Liver (tissue), 8 donors: ENCODE measurements at regions not wholly inside any gene's neighbourhood (a gene's known extent, or its start where the extent isn't known, plus 50 kb on each side); places are given as distances from the start of the nearest gene placed in this dataset.

Source experiments
- DNase-seq: peaks from one replicate; pipeline ENCODE4 v3.0.0-alpha.2; 2017; ENCODE audit warnings: low spot score
- H3K27ac ChIP-seq, 2 donors: one replicate each; pipeline ENCODE4 v1.7.0; 2013; ENCODE audit warnings: inconsistent platforms in 2 of 2, low read length in 2 of 2, control low read depth in 1 of 2, low read depth in 1 of 2, mild to moderate bottlenecking in 1 of 2
- H3K27me3 ChIP-seq, 4 donors: one replicate each; pipeline versions ENCODE4 v1.6.1 to v1.7.0; 2013; ENCODE audit warnings: low read length in 3 of 4, inconsistent platforms in 1 of 4, mild to moderate bottlenecking in 1 of 4, moderate library complexity in 1 of 4; ENCODE audit not compliant: control insufficient read depth in 4 of 4, insufficient read depth in 4 of 4
- H3K36me3 ChIP-seq, 4 donors: one replicate each; pipeline versions ENCODE4 v1.6.1 to v1.7.0; 2013; ENCODE audit warnings: low read length in 3 of 4, mild to moderate bottlenecking in 3 of 4, low read depth in 1 of 4, moderate library complexity in 1 of 4; ENCODE audit not compliant: control insufficient read depth in 4 of 4, insufficient read depth in 3 of 4
- H3K4me1 ChIP-seq, 4 donors: one replicate each; pipeline versions ENCODE4 v1.6.1 to v1.7.0; 2013; ENCODE audit warnings: low read length in 3 of 4, mild to moderate bottlenecking in 3 of 4, moderate library complexity in 1 of 4; ENCODE audit not compliant: control insufficient read depth in 4 of 4, insufficient read depth in 4 of 4
- H3K4me3 ChIP-seq, 3 donors: one replicate each; pipeline versions ENCODE4 v1.6.1 to v1.7.0; 2013; ENCODE audit warnings: low read length in 3 of 3, control low read depth in 1 of 3, low read depth in 1 of 3, mild to moderate bottlenecking in 1 of 3
- H3K9ac ChIP-seq, 2 donors: one replicate each; pipeline ENCODE4 v1.7.0; 2013; ENCODE audit warnings: low read length in 2 of 2, mild to moderate bottlenecking in 2 of 2, moderate library complexity in 2 of 2, control low read depth in 1 of 2, low read depth in 1 of 2
- H3K9me3 ChIP-seq, 4 donors: one replicate each; pipeline versions ENCODE4 v1.6.1 to v1.7.0; 2013; ENCODE audit warnings: low read length in 3 of 4; ENCODE audit not compliant: control insufficient read depth in 4 of 4
- EGR1 ChIP-seq, 2 donors: IDR thresholded peaks; 2 replicates each; pipeline ENCODE4 v1.6.1; 2016 to 2018; ENCODE audit warnings: antibody characterized with exemption in 2 of 2, low read depth in 2 of 2
- FOXA1 ChIP-seq: IDR thresholded peaks from 2 replicates; pipeline ENCODE4 v1.6.1; 2016; ENCODE audit warnings: antibody characterized with exemption
- FOXA2 ChIP-seq: IDR thresholded peaks from 2 replicates; pipeline ENCODE4 v1.6.1; 2016; ENCODE audit warnings: antibody characterized with exemption
- GABPA ChIP-seq, 2 donors: IDR thresholded peaks in 1 of 2; conservative IDR thresholded peaks in 1 of 2; 2 replicates each; pipeline ENCODE4 v1.6.1; 2016; ENCODE audit warnings: antibody characterized with exemption in 2 of 2, mild to moderate bottlenecking in 1 of 2, moderate library complexity in 1 of 2
- HNF4A ChIP-seq, 2 donors: conservative IDR thresholded peaks; 2 replicates each; pipeline ENCODE4 v1.6.1; 2016; ENCODE audit warnings: antibody characterized with exemption in 2 of 2, mild to moderate bottlenecking in 2 of 2
- HNF4G ChIP-seq: IDR thresholded peaks from 2 replicates; pipeline ENCODE4 v1.6.1; 2016; ENCODE audit warnings: antibody characterized with exemption
- JUND ChIP-seq, 2 donors: IDR thresholded peaks; 2 replicates each; pipeline ENCODE4 v1.6.1; 2016; ENCODE audit warnings: antibody characterized with exemption in 2 of 2
- NR2F2 ChIP-seq: IDR thresholded peaks from 2 replicates; pipeline ENCODE4 v1.6.1; 2016; ENCODE audit warnings: antibody characterized with exemption
- RAD21 ChIP-seq, 2 donors: IDR thresholded peaks; 2 replicates each; pipeline ENCODE4 v1.6.1; 2016; ENCODE audit warnings: antibody characterized with exemption in 2 of 2, mild to moderate bottlenecking in 2 of 2
- RXRA ChIP-seq, 2 donors: IDR thresholded peaks; 2 replicates each; pipeline ENCODE4 v1.6.1; 2017 to 2018; ENCODE audit warnings: antibody characterized with exemption in 2 of 2, mild to moderate bottlenecking in 1 of 2
- SP1 ChIP-seq: IDR thresholded peaks from 2 replicates; pipeline ENCODE4 v1.6.1; 2018; ENCODE audit warnings: antibody characterized with exemption, mild to moderate bottlenecking
- TAF1 ChIP-seq: conservative IDR thresholded peaks from 2 replicates; pipeline ENCODE4 v1.6.1; 2016; ENCODE audit warnings: antibody characterized with exemption, mild to moderate bottlenecking
- YY1 ChIP-seq: IDR thresholded peaks from 2 replicates; pipeline ENCODE4 v1.6.1; 2016; ENCODE audit warnings: antibody characterized with exemption, mild to moderate bottlenecking
- WGBS: extraction: QIAGEN DNeasy Blood & Tissue Kit; methylation state at CpG from one replicate; pipeline ENCODE4 v1.1.7; 2013; 5-methylcytosine and 5-hydroxymethylcytosine counted together
- TF ChIP-seq, protein P1 (sequence below): IDR thresholded peaks from 2 replicates; pipeline ENCODE4 v1.6.1; 2016; ENCODE audit warnings: antibody characterized with exemption
- TF ChIP-seq, protein P2 (sequence below): IDR thresholded peaks from 2 replicates; pipeline ENCODE4 v1.6.1; 2016; ENCODE audit warnings: antibody characterized with exemption
- TF ChIP-seq, protein P3 (sequence below): IDR thresholded peaks from 2 replicates; pipeline ENCODE4 v1.6.1; 2016; ENCODE audit warnings: antibody characterized with exemption
- TF ChIP-seq, protein P4 (sequence below): fragments of 150-350 bp; IDR thresholded peaks from 2 replicates; pipeline ENCODE4 v1.5.1; 2017; ENCODE audit warnings: improper control_type of control experiment, low read depth, low read length; ENCODE audit not compliant: missing input control
- donor health status: healthy.
- donor health status: healthy.
- donor health status: healthy.
- donor health status: healthy.
- donor health status: healthy.

DNA sequence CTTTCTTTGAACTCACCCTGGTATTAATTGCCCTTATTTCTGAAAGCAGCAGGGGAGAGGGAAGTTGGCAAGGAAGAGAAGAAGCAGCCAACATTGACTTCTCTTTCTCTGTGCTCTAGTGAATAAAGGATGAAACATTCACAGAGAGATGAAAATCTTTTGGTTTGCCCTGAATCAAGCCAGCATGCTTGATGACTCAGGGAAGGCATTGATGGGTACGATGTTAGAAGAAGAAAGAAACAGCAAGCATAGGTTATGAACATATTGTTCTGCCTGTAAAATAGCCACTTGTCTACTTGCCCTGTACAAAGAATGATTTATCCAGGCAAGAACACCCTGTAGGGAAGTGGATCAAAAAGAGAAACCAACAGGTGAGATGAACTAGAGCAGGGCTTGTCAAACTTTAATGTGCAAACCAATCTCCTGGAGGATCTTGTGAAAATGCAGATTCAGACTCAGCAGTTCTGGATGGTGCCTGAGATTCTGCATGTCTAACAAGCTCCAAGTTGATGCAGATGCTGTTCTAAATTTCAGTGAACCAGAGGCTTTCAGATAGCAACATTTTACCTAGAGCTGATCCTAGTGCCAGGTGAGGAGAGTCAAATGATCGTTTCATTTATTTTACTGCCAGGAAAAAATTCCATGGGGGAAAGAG is 586.6 kb upstream of the TLE4 start:
- no peaks in the 10 kb centered on the region for H3K9me3 ChIP-seq
- H3K27me3 ChIP-seq = peaks cover 0 to 4% (median 0%) of the 10 kb centered on the region in 4 donors
- H3K4me3 ChIP-seq = no peak overlapping the region
- H3K4me1 ChIP-seq = no peaks in the 10 kb centered on the region
- WGBS = 80% methylated on average over 2 of the region's 2 CpGs
- TF ChIP-seq HNF4G = no peak
- DNase-seq = no peak
- no peaks in the 10 kb centered on the region for H3K36me3 ChIP-seq
- H3K27ac ChIP-seq = no peak overlapping the region
- no peak overlapping the region for H3K9ac ChIP-seq

DNA sequence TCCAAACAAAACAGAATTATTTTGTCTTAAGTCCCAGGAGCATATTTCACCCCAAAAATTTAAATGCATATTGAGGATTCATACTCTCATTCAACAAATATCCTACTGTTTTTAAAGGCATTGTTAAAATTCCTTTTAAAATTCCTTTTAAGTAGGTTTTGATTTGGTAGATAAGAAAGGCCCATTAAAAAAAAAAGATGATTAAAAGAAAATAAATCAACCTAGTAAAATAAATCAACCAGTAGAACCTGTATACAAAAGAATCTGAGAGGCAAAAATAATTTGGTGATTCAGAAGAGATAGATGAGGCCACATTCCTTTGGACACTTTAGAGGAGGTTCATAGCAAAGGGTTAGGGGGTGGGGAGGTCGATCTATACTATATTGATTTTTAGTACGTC is 585.3 kb upstream of the TLE4 start:
- Histone ChIP-seq H3K27ac (no peak overlapping the region), H3K9me3 (no peaks in the 10 kb centered on the region), H3K4me3 (no peak overlapping the region), H3K36me3 (no peaks in the 10 kb centered on the region), H3K27me3 (peaks cover 0 to 4% (median 0%) of the 10 kb centered on the region in 4 donors), H3K4me1 (no peaks in the 10 kb centered on the region), H3K9ac (no peak overlapping the region)
- no peak for DNase-seq
- no peak for TF ChIP-seq JUND (IDR thresholded peaks at IDR 0.05)
- TF ChIP-seq, protein P1, sequence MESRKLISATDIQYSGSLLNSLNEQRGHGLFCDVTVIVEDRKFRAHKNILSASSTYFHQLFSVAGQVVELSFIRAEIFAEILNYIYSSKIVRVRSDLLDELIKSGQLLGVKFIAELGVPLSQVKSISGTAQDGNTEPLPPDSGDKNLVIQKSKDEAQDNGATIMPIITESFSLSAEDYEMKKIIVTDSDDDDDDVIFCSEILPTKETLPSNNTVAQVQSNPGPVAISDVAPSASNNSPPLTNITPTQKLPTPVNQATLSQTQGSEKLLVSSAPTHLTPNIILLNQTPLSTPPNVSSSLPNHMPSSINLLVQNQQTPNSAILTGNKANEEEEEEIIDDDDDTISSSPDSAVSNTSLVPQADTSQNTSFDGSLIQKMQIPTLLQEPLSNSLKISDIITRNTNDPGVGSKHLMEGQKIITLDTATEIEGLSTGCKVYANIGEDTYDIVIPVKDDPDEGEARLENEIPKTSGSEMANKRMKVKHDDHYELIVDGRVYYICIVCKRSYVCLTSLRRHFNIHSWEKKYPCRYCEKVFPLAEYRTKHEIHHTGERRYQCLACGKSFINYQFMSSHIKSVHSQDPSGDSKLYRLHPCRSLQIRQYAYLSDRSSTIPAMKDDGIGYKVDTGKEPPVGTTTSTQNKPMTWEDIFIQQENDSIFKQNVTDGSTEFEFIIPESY = no peak
- TF ChIP-seq HNF4G = no peak
- TF ChIP-seq EGR1 (IDR thresholded peaks at IDR 0.05; ENCODE audit: low read depth in 2 of 2) = no peak
- no peak for TF ChIP-seq FOXA1
- no peak for TF ChIP-seq SP1
- TF ChIP-seq RXRA (IDR thresholded peaks at IDR 0.05) = no peak
- TF ChIP-seq TAF1 = no peak
- TF ChIP-seq NR2F2 = no peak
- TF ChIP-seq FOXA2 = no peak
- no peak for TF ChIP-seq HNF4A (conservative IDR thresholded peaks at IDR 0.05)
- 75% methylated on average over 2 of the region's 2 CpGs for WGBS

DNA sequence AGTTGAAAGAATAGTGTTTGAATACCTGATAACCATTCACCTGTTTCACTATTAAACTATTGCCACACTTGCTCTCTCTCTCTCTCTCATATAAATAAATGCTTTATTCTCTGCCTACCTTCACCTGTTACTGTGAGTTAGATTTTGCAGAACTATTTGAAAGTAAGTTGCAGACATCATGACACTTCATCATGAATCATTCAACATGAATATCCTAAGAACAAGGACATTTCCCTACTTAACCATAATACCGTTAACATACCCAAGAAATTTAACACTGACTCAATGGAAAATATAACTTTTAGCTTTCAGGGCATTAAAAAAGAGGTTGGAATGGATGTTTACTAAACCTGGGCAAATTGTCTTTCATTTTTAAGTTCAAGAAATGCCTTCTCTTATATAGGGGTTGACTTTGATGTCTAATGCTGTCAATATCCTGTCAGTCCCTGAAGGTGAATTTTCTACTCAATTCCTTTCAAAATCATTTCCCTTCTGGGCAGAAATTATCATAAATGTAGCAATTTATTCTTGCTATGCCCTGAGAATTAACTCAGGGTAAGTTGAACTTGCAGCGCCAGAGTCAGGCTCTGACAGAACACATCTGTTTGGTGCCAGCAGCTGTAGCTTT is 582.6 kb upstream of the TLE4 start:
- Histone ChIP-seq H3K27ac (no peak overlapping the region), H3K9ac (no peak overlapping the region), H3K36me3 (no peaks in the 10 kb centered on the region), H3K4me3 (no peak overlapping the region), H3K4me1 (no peaks in the 10 kb centered on the region), H3K27me3 (peaks cover 0 to 4% (median 0%) of the 10 kb centered on the region in 4 donors), H3K9me3 (no peaks in the 10 kb centered on the region)
- no peak for DNase-seq
- 86% methylated on average over 2 of the region's 2 CpGs for WGBS
- TF ChIP-seq RAD21 (IDR thresholded peaks at IDR 0.05) = no peak
- TF ChIP-seq, protein P1 = no peak
- TF ChIP-seq, protein P2, sequence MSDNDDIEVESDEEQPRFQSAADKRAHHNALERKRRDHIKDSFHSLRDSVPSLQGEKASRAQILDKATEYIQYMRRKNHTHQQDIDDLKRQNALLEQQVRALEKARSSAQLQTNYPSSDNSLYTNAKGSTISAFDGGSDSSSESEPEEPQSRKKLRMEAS = no peak
- TF ChIP-seq GABPA (IDR thresholded peaks at IDR 0.05 in 1 of 2, conservative IDR thresholded peaks at IDR 0.05 in 1 of 2) = no peak
- no peak for TF ChIP-seq TAF1
- no peak for TF ChIP-seq FOXA1
- TF ChIP-seq HNF4G = no peak
- TF ChIP-seq, protein P3, sequence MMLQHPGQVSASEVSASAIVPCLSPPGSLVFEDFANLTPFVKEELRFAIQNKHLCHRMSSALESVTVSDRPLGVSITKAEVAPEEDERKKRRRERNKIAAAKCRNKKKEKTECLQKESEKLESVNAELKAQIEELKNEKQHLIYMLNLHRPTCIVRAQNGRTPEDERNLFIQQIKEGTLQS = no peak
- TF ChIP-seq SP1 = no peak
- TF ChIP-seq FOXA2 = no peak
- no peak for TF ChIP-seq RXRA (IDR thresholded peaks at IDR 0.05)
- no peak for TF ChIP-seq EGR1 (IDR thresholded peaks at IDR 0.05; ENCODE audit: low read depth in 2 of 2)
- TF ChIP-seq, protein P4, sequence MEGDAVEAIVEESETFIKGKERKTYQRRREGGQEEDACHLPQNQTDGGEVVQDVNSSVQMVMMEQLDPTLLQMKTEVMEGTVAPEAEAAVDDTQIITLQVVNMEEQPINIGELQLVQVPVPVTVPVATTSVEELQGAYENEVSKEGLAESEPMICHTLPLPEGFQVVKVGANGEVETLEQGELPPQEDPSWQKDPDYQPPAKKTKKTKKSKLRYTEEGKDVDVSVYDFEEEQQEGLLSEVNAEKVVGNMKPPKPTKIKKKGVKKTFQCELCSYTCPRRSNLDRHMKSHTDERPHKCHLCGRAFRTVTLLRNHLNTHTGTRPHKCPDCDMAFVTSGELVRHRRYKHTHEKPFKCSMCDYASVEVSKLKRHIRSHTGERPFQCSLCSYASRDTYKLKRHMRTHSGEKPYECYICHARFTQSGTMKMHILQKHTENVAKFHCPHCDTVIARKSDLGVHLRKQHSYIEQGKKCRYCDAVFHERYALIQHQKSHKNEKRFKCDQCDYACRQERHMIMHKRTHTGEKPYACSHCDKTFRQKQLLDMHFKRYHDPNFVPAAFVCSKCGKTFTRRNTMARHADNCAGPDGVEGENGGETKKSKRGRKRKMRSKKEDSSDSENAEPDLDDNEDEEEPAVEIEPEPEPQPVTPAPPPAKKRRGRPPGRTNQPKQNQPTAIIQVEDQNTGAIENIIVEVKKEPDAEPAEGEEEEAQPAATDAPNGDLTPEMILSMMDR = no peak
- TF ChIP-seq YY1 = no peak
- no peak for TF ChIP-seq JUND (IDR thresholded peaks at IDR 0.05)
- no peak for TF ChIP-seq NR2F2
